ENCODE measurements at regions not wholly inside any gene's neighbourhood (a gene's known extent, or its start where the extent isn't known, plus 50 kb on each side); places are given as distances from the start of the nearest gene placed in this dataset.
"Not testable (repeated sequence)": the region's sequence is repeated elsewhere in the genome, so short reads cannot be mapped to it uniquely, and the experiment has no call there.

- DNase-seq (ENCODE audit: low read depth), result not testable (repeated sequence)
Observed at GRCh38 chr9:129545876-129546275, 75.0 kb downstream of the C9orf50 start.

- no peak for DNase-seq (ENCODE audit: low read depth)
Observed at GRCh38 chr9:129544761-129545160, 76.1 kb downstream of the C9orf50 start.

- no peak for DNase-seq (ENCODE audit: low read depth)
Observed at GRCh38 chr9:129542741-129543140, 78.2 kb downstream of the C9orf50 start.

GRCh38 chr9:129541270-129541669 lies 79.6 kb downstream of the C9orf50 start:
- DNase-seq (ENCODE audit: low read depth), result no peak

- no peak for DNase-seq (ENCODE audit: low read depth)
Observed at GRCh38 chr9:129539446-129539845, 81.5 kb downstream of the C9orf50 start.

GRCh38 chr9:129531860-129532402 lies 89.0 kb downstream of the C9orf50 start:
- DNase-seq (ENCODE audit: low read depth), result not testable (repeated sequence)

GRCh38 chr9:129527955-129528354 lies 92.9 kb downstream of the C9orf50 start:
- not testable (repeated sequence) for DNase-seq (ENCODE audit: low read depth)

- no peak for DNase-seq (ENCODE audit: low read depth)
Observed at GRCh38 chr9:129525656-129526196, 95.2 kb downstream of the C9orf50 start.

- DNase-seq (ENCODE audit: low read depth), result no peak
Observed at GRCh38 chr9:129524582-129525270, 96.2 kb downstream of the C9orf50 start.

- DNase-seq (ENCODE audit: low read depth), result no peak
Observed at GRCh38 chr9:129523943-129524581, 96.8 kb downstream of the C9orf50 start.

- DNase-seq (ENCODE audit: low read depth), result no peak
Observed at GRCh38 chr9:129522351-129522750, 98.5 kb downstream of the C9orf50 start.

GRCh38 chr9:129520082-129520481 lies 100.8 kb downstream of the C9orf50 start:
- DNase-seq (ENCODE audit: low read depth), result no peak

- DNase-seq (ENCODE audit: low read depth), result no peak
Observed at GRCh38 chr9:129518074-129518473, 102.8 kb downstream of the C9orf50 start.

- DNase-seq (ENCODE audit: low read depth), result no peak
Observed at GRCh38 chr9:129517006-129517405, 103.9 kb downstream of the C9orf50 start.

- no peak for DNase-seq (ENCODE audit: low read depth)
Observed at GRCh38 chr9:129514891-129515290, 106.0 kb downstream of the C9orf50 start.

GRCh38 chr9:129514497-129514867 lies 106.4 kb downstream of the C9orf50 start:
- DNase-seq (ENCODE audit: low read depth), result no peak

- no peak for DNase-seq (ENCODE audit: low read depth)
Observed at GRCh38 chr9:129513856-129514496, 106.9 kb downstream of the C9orf50 start.

GRCh38 chr9:129513282-129513681 lies 107.6 kb downstream of the C9orf50 start:
- DNase-seq (ENCODE audit: low read depth), result no peak

GRCh38 chr9:129511285-129511900 lies 109.5 kb downstream of the C9orf50 start:
- no peak for DNase-seq (ENCODE audit: low read depth)

- no peak for DNase-seq (ENCODE audit: low read depth)
Observed at GRCh38 chr9:129509533-129509928, 111.4 kb downstream of the C9orf50 start.

- DNase-seq (ENCODE audit: low read depth), result no peak
Observed at GRCh38 chr9:129507805-129508204, 113.1 kb downstream of the C9orf50 start.

- DNase-seq (ENCODE audit: low read depth), result no peak
Observed at GRCh38 chr9:129506892-129507291, 114.0 kb downstream of the C9orf50 start.
